Motor neuron (in vitro differentiated cells): ENCODE measurements at regions not wholly inside any gene's neighbourhood (a gene's known extent, or its start where the extent isn't known, plus 50 kb on each side); places are given as distances from the start of the nearest gene placed in this dataset.
"Not testable (repeated sequence)": the region's sequence is repeated elsewhere in the genome, so short reads cannot be mapped to it uniquely, and the experiment has no call there.

Source experiments
- ATAC-seq, 8 experiments: fragments of 200-7000 bp; cut with Tn5 transposase; replicated peaks in 6 of 8; 2 replicates each; pipeline ENCODE4 v1.8.0; 2021; ENCODE audit warnings: mild to moderate bottlenecking in 8 of 8, moderate library complexity in 8 of 8
- H3K27ac ChIP-seq, 2 donors: fragments of 250-450 bp; sonication (Bioruptor Pico); 2 replicates each; pipeline ENCODE4 v1.9.0; 2021; ENCODE audit warnings: antibody characterized with exemption in 2 of 2, mild to moderate bottlenecking in 2 of 2, moderate library complexity in 1 of 2
- H3K4me1 ChIP-seq, 2 donors: fragments of 250-450 bp; sonication (Bioruptor Pico); replicated peaks in 1 of 2; 2 replicates each; pipeline ENCODE4 v1.6.1; 2021; ENCODE audit warnings: antibody characterized with exemption in 2 of 2, mild to moderate bottlenecking in 2 of 2, moderate library complexity in 1 of 2
- H3K4me3 ChIP-seq, 5 donors: fragments of 250-450 bp; sonication (Bioruptor Pico); 2 replicates each; pipeline ENCODE4 v1.9.0; 2021; ENCODE audit warnings: antibody characterized with exemption in 5 of 5, mild to moderate bottlenecking in 5 of 5, moderate library complexity in 4 of 5
- WGBS, 10 experiments: fragments of 450-650 bp; shearing (Covaris generic); methylation state at CpG; one replicate each; pipeline ENCODE4 v1.0.0; 2022; 5-methylcytosine and 5-hydroxymethylcytosine counted together
- in situ Hi-C, 9 experiments: fragments of 400-800 bp; cut with MboI; loops; one replicate each; pipeline ENCODE4 v1.15.0; 2021; ENCODE audit warnings: low sequenced_read_pairs in 9 of 9, low pct_unique_long_range_greater_than_20kb in 2 of 9; ENCODE audit not compliant: unreplicated experiment in 9 of 9

DNA sequence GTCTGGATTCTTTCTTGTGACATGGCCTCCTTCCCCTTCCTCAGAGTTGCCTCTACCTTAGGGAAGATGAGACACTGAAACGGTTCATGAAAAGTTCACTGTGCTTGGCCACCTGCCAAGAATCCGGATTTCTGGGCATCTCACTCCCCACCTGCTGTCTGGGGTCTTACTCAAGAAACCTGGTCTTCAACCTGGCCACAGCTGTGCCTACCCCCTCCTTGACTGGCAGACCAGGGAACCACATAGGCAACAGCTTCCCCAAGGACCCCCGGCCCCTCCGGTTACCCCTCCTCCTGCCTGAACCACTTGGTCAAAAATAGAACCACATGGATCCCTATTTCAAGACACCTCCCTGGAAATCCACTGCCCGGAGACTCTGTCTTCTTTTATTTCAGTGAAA, 58.7 kb upstream of the NANOS1 start:
- ATAC-seq: no peak
- Histone ChIP-seq H3K27ac (no peak overlapping the region), H3K4me3 (no peak overlapping the region), H3K4me1 (peaks cover 10 to 13% of the 10 kb centered on the region in 2 donors)
- in situ Hi-C loops: no loop called here
- 19 to 83% (median 63%) methylated on average over 1 to 3 of the region's 5 CpGs; no CpG with 5 or more reads in 4 of the 10 experiments for WGBS, 10 experiments

DNA sequence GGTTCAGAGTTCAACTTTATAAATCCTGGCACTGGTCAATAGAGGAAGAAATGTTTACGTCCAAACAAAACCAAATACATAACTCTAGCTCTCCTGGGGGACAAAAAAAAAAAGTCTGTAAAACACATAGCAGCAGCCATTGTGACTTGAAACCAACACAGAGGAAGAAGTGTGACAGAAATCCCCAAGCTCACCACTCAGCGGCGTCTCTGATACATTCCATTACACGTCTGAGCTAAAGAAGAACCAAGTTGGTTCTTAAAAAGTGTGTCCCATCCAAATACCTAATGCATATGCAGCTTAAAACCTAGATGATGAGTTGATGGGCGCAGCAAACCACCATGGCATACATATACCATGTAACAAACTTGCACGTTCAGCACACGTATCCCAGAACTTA, 58.3 kb upstream of the NANOS1 start:
- H3K4me1 ChIP-seq: peaks cover 6 to 9% of the 10 kb centered on the region in 2 donors
- in situ Hi-C loops: no loop called here
- no peak for ATAC-seq
- 54 to 100% (median 75%) methylated on average over 2 to 6 of the region's 7 CpGs; no CpG with 5 or more reads in 2 of the 10 experiments for WGBS, 10 experiments
- no peak overlapping the region for H3K4me3 ChIP-seq
- H3K27ac ChIP-seq: no peak overlapping the region

DNA sequence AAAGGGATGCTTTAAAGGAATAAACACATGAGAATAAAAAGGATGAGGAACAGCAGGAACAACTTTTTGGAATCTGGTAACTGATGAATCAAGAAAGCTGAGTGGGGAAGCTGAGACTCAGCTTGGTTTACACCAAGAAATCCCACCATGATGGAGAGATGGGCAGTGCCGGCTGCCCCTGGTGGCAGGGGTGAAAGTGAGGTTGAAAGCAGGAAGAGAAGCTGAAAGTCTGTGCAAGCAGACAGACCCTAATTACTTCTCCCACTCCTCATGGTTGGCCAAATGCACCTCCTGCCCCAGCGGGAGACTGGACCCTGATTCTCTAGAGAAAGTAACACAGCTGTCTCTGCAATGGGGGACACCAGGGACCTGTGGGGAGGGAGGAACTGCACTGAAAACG, 57.6 kb upstream of the NANOS1 start:
- ATAC-seq: no peak
- in situ Hi-C loops: no loop called here
- Histone ChIP-seq H3K4me1 (peaks cover 0 to 2% of the 10 kb centered on the region in 2 donors), H3K27ac (no peak overlapping the region), H3K4me3 (no peak overlapping the region)
- 17 to 100% (median 63%) methylated on average over 1 to 3 of the region's 3 CpGs; no CpG with 5 or more reads in 6 of the 10 experiments for whole genome bisulfite sequencing, 10 experiments

DNA sequence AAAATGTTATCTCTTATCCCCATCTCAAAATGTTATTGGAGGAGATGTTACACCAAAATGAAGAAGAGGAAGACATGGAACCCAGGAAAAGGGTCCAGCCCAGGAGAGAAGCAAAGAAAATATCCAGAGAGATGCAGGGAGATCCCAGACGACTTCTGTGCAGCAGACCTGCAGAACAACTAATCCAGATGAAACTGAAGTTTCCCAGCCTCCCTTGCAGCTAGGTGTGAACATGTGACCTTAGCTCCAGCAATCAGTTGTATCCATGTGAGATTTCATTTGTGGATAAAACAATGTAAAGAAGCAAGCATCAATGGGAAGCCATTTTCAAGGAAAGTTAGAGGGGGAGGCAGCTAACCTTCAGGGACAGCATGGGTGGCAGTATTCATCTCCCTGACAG, 55.8 kb upstream of the NANOS1 start:
- in situ Hi-C loops: no loop called here
- no peak for ATAC-seq
- WGBS, 10 experiments: 33 to 100% (median 70%) methylated on average over 1 of the region's 1 CpG; no CpG with 5 or more reads in 4 of the 10 experiments

DNA sequence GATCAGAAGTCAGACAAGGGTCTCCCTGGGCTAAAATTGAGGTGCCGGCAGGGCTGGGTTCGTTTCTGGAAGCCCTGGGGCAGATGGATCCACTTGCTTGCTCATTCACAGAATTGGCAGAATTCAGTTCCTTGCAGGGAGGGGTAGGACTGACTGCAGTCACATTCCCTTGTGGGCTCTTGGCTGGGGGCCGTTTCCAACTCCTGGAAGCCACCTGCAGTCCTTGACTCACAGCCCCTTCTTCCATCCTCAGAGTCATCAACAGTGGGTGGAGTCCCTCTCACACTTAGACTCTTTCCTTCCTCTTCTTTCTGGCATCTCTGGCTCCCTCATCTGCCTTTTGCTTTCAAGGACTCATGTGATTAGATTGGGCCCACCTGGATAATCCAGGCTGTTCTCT, 54.6 kb upstream of the NANOS1 start:
- in situ Hi-C loops: no loop called here
- 19 to 90% (median 60%) methylated on average over 2 to 3 of the region's 3 CpGs; no CpG with 5 or more reads in 7 of the 10 experiments for WGBS, 10 experiments
- H3K4me3 ChIP-seq: no peak overlapping the region
- no peak overlapping the region for H3K27ac ChIP-seq
- ATAC-seq: no peak
- no peaks in the 10 kb centered on the region for H3K4me1 ChIP-seq

More for the DNA sequence above, 55.8 kb upstream of the NANOS1 start:
- Histone ChIP-seq H3K27ac (no peak overlapping the region), H3K4me1 (no peaks in the 10 kb centered on the region), H3K4me3 (no peak overlapping the region)

DNA sequence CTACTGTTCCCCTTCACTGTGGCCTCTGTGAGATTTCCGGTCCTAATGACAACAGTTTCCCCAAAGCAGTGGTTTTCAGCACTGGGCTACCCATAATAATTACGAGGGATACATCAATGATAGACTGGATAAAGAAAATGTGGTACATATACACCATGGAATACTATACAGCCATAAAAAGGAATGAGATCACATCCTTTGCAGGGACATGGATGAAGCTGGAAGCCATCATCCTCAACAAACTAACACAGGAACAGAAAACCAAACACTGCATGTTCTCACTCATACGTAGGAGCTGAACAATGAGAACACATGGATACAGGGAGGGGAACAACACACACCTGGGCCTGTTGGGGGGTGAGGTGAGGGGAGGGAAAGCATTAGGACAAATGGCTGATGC, 53.3 kb upstream of the NANOS1 start:
- H3K4me1 ChIP-seq, H3K4me3 ChIP-seq, ATAC-seq, in situ Hi-C loops, H3K27ac ChIP-seq: not testable (repeated sequence)
- WGBS, 10 experiments: 33 to 81% (median 63%) methylated on average over 1 to 3 of the region's 3 CpGs; no CpG with 5 or more reads in 4 of the 10 experiments

DNA sequence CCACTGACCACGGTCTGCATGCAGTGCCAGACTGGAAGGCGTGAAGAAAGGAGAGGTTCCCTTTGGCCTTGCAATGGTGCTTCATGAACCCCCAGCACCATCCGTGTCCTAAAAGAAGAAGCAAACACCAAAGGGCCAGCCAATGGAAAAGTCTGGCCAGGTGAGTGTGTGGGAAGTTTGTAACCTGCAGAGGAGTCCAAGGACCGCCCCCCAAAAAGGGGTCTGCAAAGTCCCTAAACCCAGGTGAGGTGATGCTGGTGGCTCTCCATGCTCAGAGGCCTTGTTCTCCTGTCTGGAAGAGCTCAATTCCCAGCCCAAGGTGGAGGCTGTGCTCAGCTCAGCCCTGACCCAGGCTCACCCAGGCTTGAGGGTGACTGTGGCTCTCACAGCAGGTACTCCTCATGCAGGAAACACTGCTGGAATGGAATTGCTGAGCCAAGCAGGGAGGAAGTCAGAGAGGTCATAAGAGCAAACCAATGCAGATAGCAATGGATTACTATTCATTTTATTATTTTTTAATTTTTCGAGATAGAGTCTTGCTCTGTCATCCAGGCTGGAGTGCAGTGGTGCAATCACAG, 52.4 kb upstream of the NANOS1 start:
- H3K4me1 ChIP-seq: peaks cover 8% of the 10 kb centered on the region in 2 donors
- WGBS, 10 experiments: 0 to 94% (median 44%) methylated on average over 1 to 5 of the region's 5 CpGs; no CpG with 5 or more reads in 2 of the 10 experiments
- in situ Hi-C loops: no loop called here
- no peak overlapping the region for H3K4me3 ChIP-seq
- H3K27ac ChIP-seq: no peak overlapping the region
- no peak for ATAC-seq

DNA sequence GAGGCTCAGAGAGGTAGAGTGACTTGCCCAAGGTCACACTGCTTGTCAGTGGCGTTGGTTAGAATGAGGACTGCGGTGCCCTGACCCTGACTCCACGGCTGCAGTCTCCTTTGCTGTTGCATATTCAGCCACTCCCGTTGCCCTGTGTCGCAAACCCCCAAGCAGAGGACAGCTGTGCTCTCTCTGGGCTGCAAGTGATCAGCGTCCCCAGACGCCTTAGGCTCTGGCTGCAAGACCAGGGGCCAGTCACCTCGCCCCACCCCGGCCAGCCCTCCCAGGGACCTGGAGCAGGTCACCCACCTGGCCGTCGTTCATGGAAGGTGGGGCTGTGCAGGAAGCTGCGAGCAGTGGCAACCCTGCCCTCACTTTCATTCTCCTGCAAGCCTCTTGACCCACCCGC, 51.7 kb upstream of the NANOS1 start:
- in situ Hi-C loops: no loop called here
- WGBS, 10 experiments: 10 to 100% (median 60%) methylated on average over 1 to 7 of the region's 13 CpGs; no CpG with 5 or more reads in 3 of the 10 experiments
- peak in 2 of 8 experiments; percentile 68 to 79 for ATAC-seq
- Histone ChIP-seq H3K4me3 (no peak overlapping the region), H3K4me1 (peaks cover 8% of the 10 kb centered on the region in 2 donors), H3K27ac (no peak overlapping the region)

DNA sequence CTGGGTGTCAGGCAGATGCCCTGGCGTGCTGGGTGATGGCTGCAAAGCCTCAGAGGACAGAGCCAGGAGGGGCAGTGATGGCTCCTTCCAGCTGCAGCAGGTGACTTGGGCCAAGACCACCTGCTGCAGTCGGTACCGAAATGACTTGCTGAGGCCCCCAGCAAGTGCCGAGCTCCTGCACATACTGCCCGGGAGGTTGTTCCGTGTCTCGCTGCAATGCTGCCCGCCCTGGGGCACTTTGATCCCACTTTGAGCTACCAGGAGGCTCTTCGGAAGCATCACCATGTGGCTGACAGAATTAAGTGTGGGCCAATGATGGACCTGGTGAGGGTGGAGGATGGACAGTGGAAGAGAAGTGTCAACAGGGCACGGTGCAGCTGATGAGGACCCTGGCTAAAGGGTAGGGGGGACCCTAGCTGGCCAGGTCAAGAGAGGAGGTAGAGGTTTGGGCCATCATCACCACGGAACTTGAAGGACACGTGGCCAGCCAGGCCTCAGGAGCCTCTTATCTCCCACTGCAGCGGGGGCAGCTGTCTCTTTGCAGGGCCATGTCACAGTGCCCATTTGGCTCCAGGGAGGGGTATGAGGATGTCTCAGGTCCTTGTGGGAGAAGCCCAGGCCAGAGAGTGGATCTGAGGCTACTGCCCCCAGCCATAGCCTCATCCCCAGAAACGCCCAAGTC, 51.1 kb upstream of the NANOS1 start:
- Histone ChIP-seq H3K27ac (no peak overlapping the region), H3K4me3 (no peak overlapping the region), H3K4me1 (peaks cover 11 to 13% of the 10 kb centered on the region in 2 donors)
- WGBS, 10 experiments: 20 to 80% (median 65%) methylated on average over 1 to 9 of the region's 14 CpGs; no CpG with 5 or more reads in 3 of the 10 experiments
- in situ Hi-C loops: no loop called here
- ATAC-seq: no peak

DNA sequence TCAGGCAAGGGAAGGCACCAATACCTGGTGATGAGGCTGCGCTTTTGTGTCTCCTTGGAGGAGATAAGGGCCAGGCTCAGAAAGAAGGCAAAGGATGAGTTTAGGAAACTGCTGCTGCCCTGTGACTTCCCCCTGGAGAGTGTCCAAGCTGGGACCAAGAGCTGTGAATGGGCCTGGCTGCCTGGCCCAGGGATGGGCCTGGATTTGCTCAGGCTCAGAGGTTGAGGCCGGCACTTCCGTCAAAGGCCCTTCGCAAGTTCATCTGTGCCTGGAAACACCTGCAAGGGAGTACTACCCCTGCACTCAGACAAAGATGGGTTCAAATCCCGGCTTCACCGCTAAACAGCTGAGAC, 50.5 kb upstream of the NANOS1 start:
- Histone ChIP-seq H3K27ac (no peak overlapping the region), H3K4me1 (peaks cover 14 to 17% of the 10 kb centered on the region in 2 donors), H3K4me3 (no peak overlapping the region)
- 56 to 93% (median 78%) methylated on average over 2 to 5 of the region's 6 CpGs; no CpG with 5 or more reads in 3 of the 10 experiments for WGBS, 10 experiments
- in situ Hi-C loops: no loop called here
- ATAC-seq: no peak

DNA sequence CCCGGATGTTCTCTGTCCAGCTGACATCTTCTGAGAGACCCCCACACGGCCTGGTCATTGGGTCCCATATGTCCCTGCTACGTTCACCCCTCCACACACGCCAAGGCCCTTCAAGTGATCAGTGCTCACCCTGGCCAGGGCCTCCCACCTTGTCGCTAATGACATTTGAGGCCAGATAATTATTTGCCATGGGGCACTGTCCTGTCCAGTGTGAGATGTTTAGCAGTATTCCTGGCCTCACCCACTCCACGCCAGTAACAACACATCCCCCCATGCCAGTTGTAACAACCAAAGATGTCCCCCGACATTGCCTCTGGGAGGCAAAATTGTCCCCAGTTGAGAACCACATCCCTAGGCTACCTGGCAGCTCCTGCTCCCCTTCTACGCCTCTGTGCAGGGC, 49.9 kb upstream of the NANOS1 start:
- in situ Hi-C loops: no loop called here
- no peak overlapping the region for H3K27ac ChIP-seq
- WGBS, 10 experiments: 60 to 92% (median 75%) methylated on average over 1 to 6 of the region's 8 CpGs; no CpG with 5 or more reads in 6 of the 10 experiments
- peaks cover 14 to 17% of the 10 kb centered on the region in 2 donors for H3K4me1 ChIP-seq
- no peak overlapping the region for H3K4me3 ChIP-seq
- ATAC-seq: no peak
